Thymus (tissue), 11 donors: ENCODE measurements at regions not wholly inside any gene's neighbourhood (a gene's known extent, or its start where the extent isn't known, plus 50 kb on each side); places are given as distances from the start of the nearest gene placed in this dataset.
A peak's percentile ranks its signal among the peaks of the same experiment; 100 is the strongest.

Source experiments
- DNase-seq, 9 donors: peaks; one replicate each; pipeline ENCODE4 v3.0.0-alpha.2; 2013; ENCODE audit warnings: low spot score in 9 of 9, low read depth in 6 of 9, missing footprints in 1 of 9
- H3K27ac ChIP-seq, 2 donors: one replicate each; pipeline ENCODE4 v1.5.1; 2013; ENCODE audit warnings: control low read depth in 1 of 2, low read depth in 1 of 2, low read length in 1 of 2, mild to moderate bottlenecking in 1 of 2, moderate library complexity in 1 of 2
- H3K27me3 ChIP-seq, 2 donors: one replicate each; pipeline ENCODE4 v1.5.1; 2013; ENCODE audit warnings: low read length in 1 of 2; ENCODE audit not compliant: control insufficient read depth in 2 of 2, insufficient read depth in 1 of 2
- H3K36me3 ChIP-seq, 2 donors: one replicate each; pipeline ENCODE4 v1.5.1; 2013; ENCODE audit warnings: low read length in 1 of 2, mild to moderate bottlenecking in 1 of 2, moderate library complexity in 1 of 2; ENCODE audit not compliant: control insufficient read depth in 2 of 2, insufficient read depth in 2 of 2
- H3K4me1 ChIP-seq, 2 donors: one replicate each; pipeline ENCODE4 v1.5.1; 2013; ENCODE audit warnings: low read length in 2 of 2; ENCODE audit not compliant: control insufficient read depth in 2 of 2, insufficient read depth in 2 of 2
- H3K4me3 ChIP-seq, 2 donors: one replicate each; pipeline ENCODE4 v1.5.1; 2013; ENCODE audit warnings: low read length in 2 of 2, control low read depth in 1 of 2, mild to moderate bottlenecking in 1 of 2
- H3K9me3 ChIP-seq, 2 donors: one replicate each; pipeline ENCODE4 v1.5.1; 2013; ENCODE audit warnings: low read length in 1 of 2, mild to moderate bottlenecking in 1 of 2; ENCODE audit not compliant: control insufficient read depth in 2 of 2, insufficient read depth in 1 of 2
- WGBS: extraction: QIAGEN DNeasy Blood & Tissue Kit; methylation state at CpG from one replicate; pipeline ENCODE4 v1.1.7; 2013; 5-methylcytosine and 5-hydroxymethylcytosine counted together
- donor health status: healthy.

DNA sequence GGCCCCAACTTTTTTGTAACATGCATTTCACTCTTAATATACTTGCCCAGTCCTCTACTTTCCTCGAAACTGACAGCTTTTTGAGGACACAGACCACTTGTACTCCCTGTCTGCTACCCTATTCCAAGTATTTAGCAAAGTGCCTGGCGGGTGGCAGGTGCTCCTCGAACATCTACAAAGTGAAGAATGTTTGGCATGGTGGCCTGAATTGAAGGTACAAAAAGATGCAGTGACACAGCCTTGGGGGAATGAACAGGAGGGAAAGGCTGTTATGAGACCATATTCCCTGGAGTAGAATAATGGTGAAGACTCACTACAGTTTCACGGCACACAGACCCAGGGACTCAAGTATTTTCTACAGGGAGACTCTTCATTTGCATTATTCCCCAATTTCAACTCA is 590.9 kb downstream of the PRELID2 start:
- no peak overlapping the region for H3K4me3 ChIP-seq
- WGBS, result 87% methylated on average over 4 of the region's 4 CpGs
- H3K27me3 ChIP-seq, result no peaks in the 10 kb centered on the region
- no peak for DNase-seq
- H3K4me1 ChIP-seq, result no peaks in the 10 kb centered on the region
- H3K36me3 ChIP-seq, result no peaks in the 10 kb centered on the region
- no peaks in the 10 kb centered on the region for H3K9me3 ChIP-seq
- no peak overlapping the region for H3K27ac ChIP-seq

- no peaks in the 10 kb centered on the region for H3K36me3 ChIP-seq
- no peaks in the 10 kb centered on the region for H3K9me3 ChIP-seq
- no peaks in the 10 kb centered on the region for H3K4me1 ChIP-seq
- DNase-seq, result no peak
- no peak overlapping the region for H3K27ac ChIP-seq
- WGBS, result 93% methylated on average over 2 of the region's 2 CpGs
- no peak overlapping the region for H3K4me3 ChIP-seq
- no peaks in the 10 kb centered on the region for H3K27me3 ChIP-seq
These were observed 592.1 kb downstream of the PRELID2 start for GRCh38 chr5:145243016-145243415.

DNA sequence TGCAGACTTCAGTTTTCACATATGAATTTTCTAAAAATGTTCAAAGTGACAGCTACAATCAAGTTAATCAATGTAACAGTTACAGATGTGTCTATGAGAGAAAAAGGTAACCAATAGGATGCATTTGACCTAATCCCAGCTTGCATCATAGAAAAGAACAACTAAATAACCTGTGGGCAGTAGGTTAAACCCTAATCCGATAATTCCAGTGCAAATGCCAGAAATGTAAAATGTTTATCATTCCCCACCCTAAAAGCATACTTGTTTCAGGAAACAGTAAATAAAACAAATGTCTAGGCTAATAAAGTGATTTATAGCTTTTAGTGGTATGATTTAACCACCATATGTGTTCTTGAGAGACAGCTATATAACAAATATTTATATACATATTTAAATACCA is 592.6 kb downstream of the PRELID2 start:
- Histone ChIP-seq H3K4me1 (no peaks in the 10 kb centered on the region), H3K4me3 (no peak overlapping the region), H3K27ac (no peak overlapping the region), H3K9me3 (no peaks in the 10 kb centered on the region), H3K36me3 (no peaks in the 10 kb centered on the region), H3K27me3 (no peaks in the 10 kb centered on the region)
- DNase-seq, result no peak
- 92% methylated on average over 1 of the region's 1 CpG for WGBS

DNA sequence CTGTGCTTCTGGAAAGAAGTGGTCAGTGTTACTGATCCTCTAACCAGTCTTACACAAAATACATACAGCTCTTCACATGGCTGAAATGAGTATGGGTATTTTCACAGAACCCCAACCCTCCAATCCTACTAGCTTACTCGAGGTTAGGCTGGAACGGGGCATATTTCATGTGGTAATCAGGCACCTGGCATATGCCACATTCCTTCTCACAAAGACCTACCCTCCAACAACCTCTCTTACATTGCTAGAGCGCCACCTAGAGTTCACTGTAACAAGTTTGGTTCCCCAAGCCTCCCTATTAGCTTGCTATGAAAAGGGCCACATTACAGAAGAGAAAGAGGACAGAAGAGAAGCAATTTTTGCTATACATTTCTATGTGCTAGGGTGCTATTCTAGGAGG is 597.3 kb downstream of the PRELID2 start:
- Histone ChIP-seq H3K27ac (no peak overlapping the region), H3K4me1 (no peaks in the 10 kb centered on the region), H3K36me3 (no peaks in the 10 kb centered on the region), H3K27me3 (no peaks in the 10 kb centered on the region), H3K4me3 (no peak overlapping the region), H3K9me3 (no peaks in the 10 kb centered on the region)
- 12% methylated on average over 3 of the region's 3 CpGs for WGBS
- peak in 1 of 9 donors; percentile 5 for DNase-seq

- H3K36me3 ChIP-seq, result no peaks in the 10 kb centered on the region
- H3K9me3 ChIP-seq, result no peaks in the 10 kb centered on the region
- no peak overlapping the region for H3K4me3 ChIP-seq
- DNase-seq, result no peak
- H3K4me1 ChIP-seq, result no peaks in the 10 kb centered on the region
- H3K27ac ChIP-seq, result no peak overlapping the region
- no peaks in the 10 kb centered on the region for H3K27me3 ChIP-seq
These were observed 598.2 kb downstream of the PRELID2 start for GRCh38 chr5:145236983-145237382.

GRCh38 chr5:145236127-145236526 is 599.0 kb downstream of the PRELID2 start:
- Histone ChIP-seq H3K36me3 (no peaks in the 10 kb centered on the region), H3K4me1 (no peaks in the 10 kb centered on the region), H3K27me3 (no peaks in the 10 kb centered on the region), H3K4me3 (no peak overlapping the region), H3K27ac (no peak overlapping the region), H3K9me3 (no peaks in the 10 kb centered on the region)
- 44% methylated on average over 1 of the region's 1 CpG for WGBS
- DNase-seq, result no peak

DNA sequence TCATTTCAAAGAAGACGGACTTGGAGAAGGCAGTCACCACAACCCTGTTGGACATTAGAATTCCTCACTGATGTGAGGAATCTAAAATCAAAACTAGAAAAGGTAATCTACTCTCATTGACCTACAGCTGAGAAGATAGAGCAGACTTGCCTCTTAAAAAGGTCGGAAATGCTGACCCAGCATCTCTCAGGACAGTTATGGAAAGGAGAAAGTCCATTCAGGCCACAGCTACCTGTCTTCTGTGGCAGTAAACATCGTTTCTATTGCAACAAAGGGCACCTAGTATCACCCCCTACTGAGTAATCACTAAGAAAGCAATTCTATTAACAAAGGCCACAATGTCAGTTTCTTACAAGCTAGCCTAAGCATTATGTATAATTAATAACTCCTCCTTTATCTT is 601.7 kb downstream of the PRELID2 start:
- Histone ChIP-seq H3K27me3 (no peaks in the 10 kb centered on the region), H3K27ac (no peak overlapping the region), H3K36me3 (no peaks in the 10 kb centered on the region), H3K4me3 (no peak overlapping the region), H3K9me3 (peaks cover 0 to 3% of the 10 kb centered on the region in 2 donors), H3K4me1 (no peaks in the 10 kb centered on the region)
- no peak for DNase-seq
- WGBS, result 80% methylated on average over 3 of the region's 3 CpGs

GRCh38 chr5:145230781-145231180 is 604.4 kb downstream of the PRELID2 start:
- H3K27ac ChIP-seq, result no peak overlapping the region
- no peak for DNase-seq
- H3K4me3 ChIP-seq, result no peak overlapping the region
- H3K27me3 ChIP-seq, result no peaks in the 10 kb centered on the region
- H3K36me3 ChIP-seq, result no peaks in the 10 kb centered on the region
- H3K4me1 ChIP-seq, result no peaks in the 10 kb centered on the region
- WGBS, result 98% methylated on average over 2 of the region's 2 CpGs
- peaks cover 0 to 3% of the 10 kb centered on the region in 2 donors for H3K9me3 ChIP-seq

GRCh38 chr5:145228564-145228963 is 606.6 kb downstream of the PRELID2 start:
- Histone ChIP-seq H3K27me3 (no peaks in the 10 kb centered on the region), H3K9me3 (peaks cover 0 to 3% of the 10 kb centered on the region in 2 donors), H3K27ac (no peak overlapping the region), H3K4me1 (no peaks in the 10 kb centered on the region), H3K4me3 (no peak overlapping the region), H3K36me3 (no peaks in the 10 kb centered on the region)
- no peak for DNase-seq
- 94% methylated on average over 10 of the region's 10 CpGs for WGBS

DNA sequence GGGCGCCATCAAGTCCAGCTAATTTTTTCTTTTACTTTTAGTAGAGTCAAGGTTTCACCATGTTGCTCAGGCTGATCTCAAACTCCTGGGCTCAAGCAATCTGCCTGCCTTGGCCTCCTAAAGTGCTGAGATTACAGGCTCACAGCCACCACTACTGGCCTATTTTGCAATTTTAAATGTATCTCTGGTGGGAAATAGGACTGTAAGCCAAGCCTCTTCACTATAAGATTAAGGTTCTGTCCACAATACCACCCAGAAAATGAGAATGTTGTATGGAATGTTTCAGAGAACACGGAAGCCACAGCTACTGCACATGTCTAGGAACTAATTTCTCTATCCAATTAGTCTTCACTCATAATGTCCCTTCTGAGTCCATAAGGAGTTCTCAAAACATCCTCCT is 607.3 kb downstream of the PRELID2 start:
- Histone ChIP-seq H3K4me1 (no peaks in the 10 kb centered on the region), H3K27me3 (no peaks in the 10 kb centered on the region), H3K9me3 (peaks cover 0 to 3% of the 10 kb centered on the region in 2 donors), H3K36me3 (no peaks in the 10 kb centered on the region), H3K4me3 (no peak overlapping the region), H3K27ac (no peak overlapping the region)
- 94% methylated on average over 2 of the region's 2 CpGs for WGBS
- no peak for DNase-seq
